Psoas muscle (tissue), 7 donors: ENCODE measurements at regions not wholly inside any gene's neighbourhood (a gene's known extent, or its start where the extent isn't known, plus 50 kb on each side); places are given as distances from the start of the nearest gene placed in this dataset.

Experiments
- ATAC-seq, 4 donors: fragments of 200-7000 bp; cut with Tn5 transposase; one replicate each; pipeline ENCODE4 v1.9.1; 2020; ENCODE audit warnings: moderate library complexity in 3 of 4, mild to moderate bottlenecking in 2 of 4
- DNase-seq, 2 donors: peaks; one replicate each; pipeline ENCODE4 v3.0.0-alpha.2; 2020
- H3K27ac ChIP-seq: fragments of 200-600 bp; one replicate; pipeline ENCODE4 v1.8.0; 2022
- H3K27me3 ChIP-seq, 3 donors: fragments of 200-600 bp in 1 of 3; one replicate each; pipeline versions ENCODE4 v1.6.1 to v1.8.0; 2013 to 2022; ENCODE audit warnings: low read length in 2 of 3, mild to moderate bottlenecking in 2 of 3, moderate library complexity in 1 of 3; ENCODE audit not compliant: insufficient read depth in 3 of 3
- H3K36me3 ChIP-seq, 2 donors: fragments of 200-600 bp in 1 of 2; one replicate each; pipeline versions ENCODE4 v1.6.1 to v1.8.0; 2013 to 2022; ENCODE audit warnings: low read depth in 1 of 2, mild to moderate bottlenecking in 1 of 2, moderate library complexity in 1 of 2; ENCODE audit not compliant: insufficient read depth in 1 of 2
- H3K4me1 ChIP-seq: fragments of 200-600 bp; one replicate; pipeline ENCODE4 v1.8.0; 2022
- H3K4me3 ChIP-seq: fragments of 200-600 bp; one replicate; pipeline ENCODE4 v1.8.0; 2022; ENCODE audit warnings: mild to moderate bottlenecking
- H3K9me3 ChIP-seq: fragments of 200-600 bp; one replicate; pipeline ENCODE4 v1.8.0; 2022
- WGBS, 3 donors: extraction: QIAGEN DNeasy Blood & Tissue Kit; methylation state at CpG; one replicate each; pipeline versions ENCODE4 v1.1.6 to v1.1.7; 2013; 5-methylcytosine and 5-hydroxymethylcytosine counted together
- intact Hi-C, 2 donors: fragments of 100-400 bp; cut with DNase I; formaldehyde crosslinking; loops; one replicate each; pipeline versions ENCODE4 v1.11.0 to v1.14.2; 2022
- TF ChIP-seq, protein P1 (sequence below): fragments of 200-600 bp; IDR thresholded peaks from one replicate; pipeline ENCODE4 v1.8.0; 2022; ENCODE audit warnings: antibody characterized with exemption
- donor health status: healthy with polysubstance abuse.
- donor health status: DM: no; HTN: no; CAD: no; lungs with moderate emphysema.
- donor health status: Bipolar disorder and iron deficiency.
- donor health status: healthy.
- donor health status: DM: yes; HTN: yes; CAD: no.
- donor health status: DM: no; HTN: no; CAD: no.
- donor health status: DM: yes; HTN: yes; CAD: no.

DNA sequence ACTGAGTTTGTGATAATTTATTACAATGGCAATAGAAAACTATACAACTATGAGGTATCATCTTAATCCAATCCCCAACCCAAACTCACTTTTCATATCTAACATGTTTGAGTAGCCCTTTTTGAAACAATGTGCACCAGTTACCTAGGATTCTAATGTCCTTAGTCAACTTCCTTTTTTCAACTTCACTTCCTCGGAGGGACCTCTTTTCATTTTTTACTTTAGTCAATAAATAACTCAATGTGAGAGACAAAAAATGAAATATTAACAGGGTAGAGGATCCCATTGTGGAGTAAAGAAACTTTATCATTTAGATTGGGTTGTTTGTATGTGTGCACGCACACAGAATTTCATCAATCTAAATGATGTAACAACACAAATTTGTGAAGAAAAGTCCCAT, 193.6 kb upstream of the LRRC3B start:
- H3K9me3 ChIP-seq: no peaks in the 10 kb centered on the region
- H3K36me3 ChIP-seq: no peaks in the 10 kb centered on the region
- TF ChIP-seq, protein P1, sequence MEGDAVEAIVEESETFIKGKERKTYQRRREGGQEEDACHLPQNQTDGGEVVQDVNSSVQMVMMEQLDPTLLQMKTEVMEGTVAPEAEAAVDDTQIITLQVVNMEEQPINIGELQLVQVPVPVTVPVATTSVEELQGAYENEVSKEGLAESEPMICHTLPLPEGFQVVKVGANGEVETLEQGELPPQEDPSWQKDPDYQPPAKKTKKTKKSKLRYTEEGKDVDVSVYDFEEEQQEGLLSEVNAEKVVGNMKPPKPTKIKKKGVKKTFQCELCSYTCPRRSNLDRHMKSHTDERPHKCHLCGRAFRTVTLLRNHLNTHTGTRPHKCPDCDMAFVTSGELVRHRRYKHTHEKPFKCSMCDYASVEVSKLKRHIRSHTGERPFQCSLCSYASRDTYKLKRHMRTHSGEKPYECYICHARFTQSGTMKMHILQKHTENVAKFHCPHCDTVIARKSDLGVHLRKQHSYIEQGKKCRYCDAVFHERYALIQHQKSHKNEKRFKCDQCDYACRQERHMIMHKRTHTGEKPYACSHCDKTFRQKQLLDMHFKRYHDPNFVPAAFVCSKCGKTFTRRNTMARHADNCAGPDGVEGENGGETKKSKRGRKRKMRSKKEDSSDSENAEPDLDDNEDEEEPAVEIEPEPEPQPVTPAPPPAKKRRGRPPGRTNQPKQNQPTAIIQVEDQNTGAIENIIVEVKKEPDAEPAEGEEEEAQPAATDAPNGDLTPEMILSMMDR: no peak
- intact Hi-C loops: no loop called here
- ATAC-seq (no peak), DNase-seq (no peak)
- peaks cover 7% of the 10 kb centered on the region for H3K4me1 ChIP-seq
- 79 to 83% (median 82%) methylated on average over 2 of the region's 2 CpGs for WGBS, 3 donors
- H3K4me3 ChIP-seq: no peak overlapping the region
- no peak overlapping the region for H3K27ac ChIP-seq
- H3K27me3 ChIP-seq: no peaks in the 10 kb centered on the region

DNA sequence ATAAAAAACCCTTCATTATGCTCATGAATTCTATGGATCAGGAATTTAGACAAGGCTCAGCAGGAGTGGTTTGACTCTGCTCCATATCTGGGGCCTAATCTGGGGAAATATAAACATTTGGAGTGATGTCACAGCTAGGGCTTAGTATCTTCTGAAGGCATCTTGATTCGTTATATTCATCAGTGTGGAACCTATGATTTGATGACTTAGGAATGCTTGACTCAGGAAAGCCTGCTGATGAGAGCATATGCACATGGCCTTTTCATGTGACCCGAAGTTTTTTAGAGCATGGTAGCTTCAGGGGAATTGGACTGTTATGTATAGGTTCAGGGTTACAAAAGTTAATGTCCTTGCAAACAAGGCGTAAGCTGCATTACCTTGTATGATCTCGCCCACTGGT, 184.9 kb upstream of the LRRC3B start:
- H3K4me3 ChIP-seq: no peak overlapping the region
- ATAC-seq: peak in 2 of 4 donors; percentile 42 to 44
- WGBS, 3 donors: 78 to 87% (median 87%) methylated on average over 4 of the region's 4 CpGs
- no peaks in the 10 kb centered on the region for H3K36me3 ChIP-seq
- H3K27ac ChIP-seq: peak overlapping the region; percentile 64
- DNase-seq: no peak
- intact Hi-C loops: no loop called here
- no peaks in the 10 kb centered on the region for H3K9me3 ChIP-seq
- H3K27me3 ChIP-seq: no peaks in the 10 kb centered on the region
- TF ChIP-seq, protein P1: no peak
- H3K4me1 ChIP-seq: peaks cover 27% of the 10 kb centered on the region

DNA sequence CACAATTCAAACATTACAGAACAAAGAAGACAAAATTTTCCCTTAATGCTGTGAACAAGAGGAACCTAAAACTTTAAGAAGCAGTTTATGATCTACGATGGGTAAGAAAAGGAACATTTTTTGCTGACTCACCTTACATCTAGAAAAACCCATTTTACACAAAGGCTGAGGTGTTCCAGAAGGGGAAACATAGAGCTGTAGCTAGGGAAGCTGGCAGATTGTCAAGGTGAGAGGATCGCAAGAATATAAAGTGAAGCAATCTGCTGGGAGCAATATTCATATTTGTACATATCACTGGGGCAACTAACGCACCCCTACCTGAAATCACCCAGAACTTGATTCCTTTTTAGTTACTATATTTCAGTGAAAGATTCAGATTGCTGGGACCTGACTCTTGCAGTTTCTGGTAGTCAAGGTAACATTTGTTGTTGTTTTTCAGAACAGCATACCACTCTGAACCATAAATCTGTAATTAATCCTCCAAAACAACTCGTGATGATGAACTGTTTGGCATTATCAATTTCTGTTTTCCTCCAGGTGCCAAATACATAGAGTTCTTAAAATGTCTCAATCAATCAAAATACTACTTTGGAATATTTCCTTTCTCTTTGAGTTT, 184.1 kb upstream of the LRRC3B start:
- ATAC-seq (peak in 1 of 4 donors; percentile 31), DNase-seq (no peak)
- peaks cover 24% of the 10 kb centered on the region for H3K4me1 ChIP-seq
- H3K27me3 ChIP-seq: no peaks in the 10 kb centered on the region
- no peaks in the 10 kb centered on the region for H3K36me3 ChIP-seq
- intact Hi-C loops: no loop called here
- WGBS, 3 donors: 23 to 40% (median 30%) methylated on average over 4 of the region's 4 CpGs
- no peaks in the 10 kb centered on the region for H3K9me3 ChIP-seq
- no peak overlapping the region for H3K4me3 ChIP-seq
- TF ChIP-seq, protein P1: no peak
- peak overlapping the region; percentile 64 for H3K27ac ChIP-seq

DNA sequence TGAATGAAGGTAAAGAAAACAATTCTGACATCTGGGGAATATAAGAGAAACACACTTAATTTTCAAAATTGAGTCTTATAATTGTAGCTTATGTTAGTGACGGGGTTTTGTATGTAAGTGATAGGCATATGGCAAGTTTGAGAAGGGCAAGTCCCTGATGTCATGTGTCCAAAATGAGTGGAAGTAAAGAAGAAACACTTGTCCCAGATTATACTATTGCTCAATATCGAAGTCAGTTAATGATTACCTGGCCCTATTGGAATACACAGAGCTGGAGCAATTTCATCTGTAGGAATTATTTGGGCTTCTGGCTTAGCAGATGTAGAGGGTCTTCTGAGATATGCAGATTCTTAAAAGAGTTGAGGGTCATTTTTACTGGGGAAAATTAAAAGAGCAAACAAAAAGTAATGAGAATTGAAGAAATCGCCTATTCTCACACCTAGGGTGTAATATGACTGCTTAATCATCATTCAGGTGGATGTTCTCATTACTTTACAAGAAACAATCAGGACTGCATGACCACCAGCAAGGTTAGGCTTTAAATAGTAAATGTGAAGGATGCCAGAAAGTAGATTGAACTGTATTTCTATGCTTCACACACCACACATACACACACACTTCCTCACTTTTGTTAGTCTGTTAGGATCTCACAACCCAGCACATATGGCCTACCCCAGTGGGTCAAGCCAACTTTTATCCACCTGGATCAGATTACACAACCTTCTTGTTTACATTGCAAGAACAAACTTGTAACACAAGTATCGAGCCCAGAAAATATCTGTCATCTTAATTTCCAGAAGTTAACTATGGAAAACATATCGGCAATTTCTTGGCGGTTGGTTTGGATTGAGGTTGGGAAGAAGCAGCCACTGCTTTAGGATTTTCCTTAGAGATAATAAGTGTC, 183.3 kb upstream of the LRRC3B start:
- 47 to 59% (median 55%) methylated on average over 6 of the region's 6 CpGs for WGBS, 3 donors

More for the DNA sequence above, 183.3 kb upstream of the LRRC3B start:
- ATAC-seq: peak in 1 of 4 donors; percentile 43
- peaks cover 20% of the 10 kb centered on the region for H3K4me1 ChIP-seq
- TF ChIP-seq, protein P1: no peak
- intact Hi-C loops: no loop called here
- H3K4me3 ChIP-seq: no peak overlapping the region
- peak overlapping the region; percentile 64 for H3K27ac ChIP-seq
- H3K9me3 ChIP-seq: no peaks in the 10 kb centered on the region
- H3K36me3 ChIP-seq: no peaks in the 10 kb centered on the region
- no peak for DNase-seq
- no peaks in the 10 kb centered on the region for H3K27me3 ChIP-seq
